GM12865 (cell line): ENCODE measurements at regions not wholly inside any gene's neighbourhood (a gene's known extent, or its start where the extent isn't known, plus 50 kb on each side); places are given as distances from the start of the nearest gene placed in this dataset.
"Not testable (repeated sequence)": the region's sequence is repeated elsewhere in the genome, so short reads cannot be mapped to it uniquely, and the experiment has no call there.

Experiments
- DNase-seq: peaks from one replicate; pipeline ENCODE4 v3.0.0; 2010; ENCODE audit warnings: low read depth
- H3K4me3 ChIP-seq: 2 replicates; pipeline ENCODE4 v1.5.1; 2011; ENCODE audit warnings: mild to moderate bottlenecking, low read depth, low read length, control low read depth
- CTCF ChIP-seq: IDR thresholded peaks from 2 replicates; pipeline ENCODE4 v1.5.1; 2011; ENCODE audit warnings: low read length, control low read depth, low read depth, inconsistent platforms; ENCODE audit not compliant: insufficient read depth; ENCODE audit errors: missing control alignments

DNA sequence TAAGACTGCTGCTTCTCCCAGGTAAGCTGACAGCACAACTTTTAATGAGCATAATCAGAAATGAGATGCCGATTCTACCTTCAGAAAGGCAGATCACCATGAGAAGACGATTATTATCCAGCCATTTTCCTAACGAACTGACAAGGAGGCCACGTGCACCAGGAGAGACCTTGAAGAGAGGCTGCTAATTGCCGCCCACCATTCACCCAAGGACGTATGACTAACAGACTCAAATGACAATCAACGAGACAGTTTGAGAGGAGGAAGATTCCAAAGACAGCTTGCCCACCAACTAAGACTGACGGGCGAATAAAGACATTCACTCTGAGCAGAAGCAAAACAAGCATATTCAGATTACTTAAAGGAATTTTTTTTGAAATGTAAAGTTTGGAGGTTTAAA, 301.9 kb upstream of the TAC1 start:
- H3K4me3 ChIP-seq = no peak overlapping the region
- no peak for DNase-seq
- TF ChIP-seq CTCF = no peak

GRCh38 chr7:97439637-97440214, 292.2 kb upstream of the TAC1 start:
- H3K4me3 ChIP-seq = no peak overlapping the region
- DNase-seq = no peak
- TF ChIP-seq CTCF = no peak

DNA sequence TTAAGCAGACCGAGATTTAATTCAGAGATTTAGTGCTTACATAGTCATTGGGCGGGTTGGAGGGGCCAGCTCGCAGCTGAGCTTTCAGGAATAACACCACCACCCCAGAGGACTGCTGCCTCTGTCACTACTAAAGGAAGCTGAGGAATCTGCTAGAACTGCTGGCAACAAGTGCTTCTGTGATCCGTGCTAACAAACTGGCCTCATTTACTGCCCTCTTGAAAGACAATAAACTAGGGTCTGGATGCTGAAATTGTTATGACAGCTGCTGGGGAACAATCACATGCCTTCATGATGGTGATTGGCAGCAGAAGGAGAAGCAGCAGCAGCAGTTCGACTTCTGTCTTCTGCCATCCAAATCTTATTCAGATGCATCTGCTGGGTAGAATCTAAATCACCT, 285.5 kb upstream of the TAC1 start:
- no peak for TF ChIP-seq CTCF
- H3K4me3 ChIP-seq = no peak overlapping the region
- no peak for DNase-seq

DNA sequence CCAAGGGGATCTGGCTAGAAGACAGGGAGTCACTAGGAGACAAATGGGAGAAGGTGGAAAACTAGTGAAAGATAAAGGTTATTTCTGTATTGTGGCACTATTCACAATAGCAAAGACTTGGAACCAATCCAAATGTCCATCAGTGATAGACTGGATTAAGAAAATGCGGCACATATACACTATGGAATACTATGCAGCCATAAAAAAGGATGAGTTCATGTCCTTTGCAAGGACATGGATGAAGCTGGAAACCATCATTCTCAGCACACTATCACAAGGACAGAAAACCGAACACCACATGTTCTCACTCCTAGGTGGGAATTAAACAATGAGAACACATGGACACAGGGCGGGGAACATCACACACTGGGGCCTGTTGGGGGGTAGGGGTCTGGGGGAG, 282.4 kb upstream of the TAC1 start:
- H3K4me3 ChIP-seq, DNase-seq: not testable (repeated sequence)

- H3K4me3 ChIP-seq = no peak overlapping the region
- no peak for DNase-seq
- TF ChIP-seq CTCF = no peak
Observed at GRCh38 chr7:97450516-97450915, 281.4 kb upstream of the TAC1 start.

DNA sequence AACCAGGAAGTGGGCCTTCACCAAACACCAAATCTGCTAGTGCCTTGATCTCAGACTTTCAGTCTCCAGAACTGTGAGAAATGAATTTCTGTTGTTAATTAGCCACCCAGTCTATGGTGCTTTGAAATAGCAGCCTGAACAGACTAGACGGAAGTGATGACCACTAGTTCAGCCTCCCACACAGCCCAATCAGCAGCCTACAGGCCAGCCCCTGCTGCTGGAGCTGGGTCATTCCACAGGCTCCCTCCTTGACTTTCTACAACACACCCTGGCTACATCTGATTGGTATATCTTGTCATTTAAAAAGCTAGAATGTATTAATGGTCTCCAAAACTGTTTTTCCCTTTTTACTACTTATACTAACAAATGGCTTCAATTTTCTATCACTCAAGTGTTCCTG, 277.2 kb upstream of the TAC1 start:
- no peak for DNase-seq
- TF ChIP-seq CTCF = no peak
- no peak overlapping the region for H3K4me3 ChIP-seq

DNA sequence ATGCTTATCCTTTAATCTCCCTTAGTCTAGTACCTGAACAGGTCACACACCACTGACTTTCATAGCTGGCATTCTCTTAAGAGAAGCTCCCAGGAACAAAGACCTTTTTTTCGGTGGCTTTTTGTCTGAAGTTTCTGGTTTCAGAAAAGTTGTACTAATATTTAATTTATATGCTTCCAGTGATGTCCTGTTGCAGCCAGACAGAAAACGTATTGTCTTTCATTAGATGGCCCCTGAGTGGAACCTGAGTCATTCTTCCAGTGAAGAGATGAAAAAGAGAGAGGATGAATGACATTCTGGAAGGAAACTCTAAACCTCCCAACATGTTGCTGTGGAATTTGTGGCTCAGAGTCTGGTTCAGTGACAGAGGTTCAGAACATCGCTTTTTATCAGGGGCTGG, 274.8 kb upstream of the TAC1 start:
- DNase-seq = no peak
- H3K4me3 ChIP-seq = no peak overlapping the region
- TF ChIP-seq CTCF = no peak

- no peak for DNase-seq
- TF ChIP-seq CTCF = no peak
- no peak overlapping the region for H3K4me3 ChIP-seq
Observed at GRCh38 chr7:97460433-97460832, 271.5 kb upstream of the TAC1 start.
